Ishikawa (cell line): ENCODE measurements at regions not wholly inside any gene's neighbourhood (a gene's known extent, or its start where the extent isn't known, plus 50 kb on each side); places are given as distances from the start of the nearest gene placed in this dataset.

ENCODE experiments used
- CEBPB ChIP-seq: IDR thresholded peaks from 2 replicates; pipeline ENCODE4 v1.6.1; 2012
- CREB1 ChIP-seq: IDR thresholded peaks from 2 replicates; pipeline ENCODE4 v1.6.1; 2012; ENCODE audit warnings: low read depth
- EGR1 ChIP-seq: IDR thresholded peaks from 2 replicates; pipeline ENCODE4 v1.6.1; 2012
- EP300 ChIP-seq: IDR thresholded peaks from 2 replicates; pipeline ENCODE4 v1.6.1; 2012; ENCODE audit warnings: borderline replicate concordance
- FOXM1 ChIP-seq: IDR thresholded peaks from 2 replicates; pipeline ENCODE4 v1.6.1; 2012; ENCODE audit warnings: low read depth, borderline replicate concordance
- NFIC ChIP-seq: IDR thresholded peaks from 2 replicates; pipeline ENCODE4 v1.6.1; 2012
- RAD21 ChIP-seq: IDR thresholded peaks from 2 replicates; pipeline ENCODE4 v1.6.1; 2012; ENCODE audit warnings: low read depth
- TAF1 ChIP-seq: IDR thresholded peaks from 2 replicates; pipeline ENCODE4 v1.6.1; 2012; ENCODE audit warnings: low read depth, mild to moderate bottlenecking
- TCF12 ChIP-seq: IDR thresholded peaks from 2 replicates; pipeline ENCODE4 v1.6.1; 2012; ENCODE audit warnings: low read depth
- TEAD4 ChIP-seq: IDR thresholded peaks from 2 replicates; pipeline ENCODE4 v1.6.1; 2012
- YY1 ChIP-seq: IDR thresholded peaks from 2 replicates; pipeline ENCODE4 v1.6.1; 2012; ENCODE audit warnings: low read depth
- ZBTB7A ChIP-seq: IDR thresholded peaks from 2 replicates; pipeline ENCODE4 v1.6.1; 2012; ENCODE audit warnings: low read depth
- TF ChIP-seq, protein P1 (sequence below): IDR thresholded peaks from 2 replicates; pipeline ENCODE4 v1.6.1; 2012; ENCODE audit warnings: low read depth, mild to moderate bottlenecking
- TF ChIP-seq, protein P2 (sequence below): IDR thresholded peaks from 2 replicates; pipeline ENCODE4 v1.6.1; 2012
- TF ChIP-seq, protein P3 (sequence below): IDR thresholded peaks from 2 replicates; pipeline ENCODE4 v1.6.1; 2012

DNA sequence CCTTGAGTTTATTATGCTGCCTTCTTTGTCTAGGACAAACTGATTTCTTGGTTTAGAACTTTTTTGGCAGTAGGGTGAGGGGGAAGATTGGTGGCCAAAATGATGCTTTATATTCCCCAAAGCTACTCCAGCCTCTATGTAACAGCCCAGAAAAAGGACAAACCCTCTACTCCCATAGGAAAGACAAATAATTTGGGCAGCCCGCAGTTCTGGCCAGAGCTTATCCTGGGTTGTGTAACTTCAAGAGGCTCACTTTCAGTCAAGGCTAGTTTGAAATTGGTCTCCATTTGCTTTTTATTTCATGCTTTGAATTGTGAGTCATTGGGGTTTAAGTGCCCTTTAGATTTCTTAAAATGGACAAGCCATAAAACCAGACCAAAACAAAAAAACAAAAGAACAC lies 142.3 kb downstream of the OLFM4 start:
- TF ChIP-seq, protein P1, sequence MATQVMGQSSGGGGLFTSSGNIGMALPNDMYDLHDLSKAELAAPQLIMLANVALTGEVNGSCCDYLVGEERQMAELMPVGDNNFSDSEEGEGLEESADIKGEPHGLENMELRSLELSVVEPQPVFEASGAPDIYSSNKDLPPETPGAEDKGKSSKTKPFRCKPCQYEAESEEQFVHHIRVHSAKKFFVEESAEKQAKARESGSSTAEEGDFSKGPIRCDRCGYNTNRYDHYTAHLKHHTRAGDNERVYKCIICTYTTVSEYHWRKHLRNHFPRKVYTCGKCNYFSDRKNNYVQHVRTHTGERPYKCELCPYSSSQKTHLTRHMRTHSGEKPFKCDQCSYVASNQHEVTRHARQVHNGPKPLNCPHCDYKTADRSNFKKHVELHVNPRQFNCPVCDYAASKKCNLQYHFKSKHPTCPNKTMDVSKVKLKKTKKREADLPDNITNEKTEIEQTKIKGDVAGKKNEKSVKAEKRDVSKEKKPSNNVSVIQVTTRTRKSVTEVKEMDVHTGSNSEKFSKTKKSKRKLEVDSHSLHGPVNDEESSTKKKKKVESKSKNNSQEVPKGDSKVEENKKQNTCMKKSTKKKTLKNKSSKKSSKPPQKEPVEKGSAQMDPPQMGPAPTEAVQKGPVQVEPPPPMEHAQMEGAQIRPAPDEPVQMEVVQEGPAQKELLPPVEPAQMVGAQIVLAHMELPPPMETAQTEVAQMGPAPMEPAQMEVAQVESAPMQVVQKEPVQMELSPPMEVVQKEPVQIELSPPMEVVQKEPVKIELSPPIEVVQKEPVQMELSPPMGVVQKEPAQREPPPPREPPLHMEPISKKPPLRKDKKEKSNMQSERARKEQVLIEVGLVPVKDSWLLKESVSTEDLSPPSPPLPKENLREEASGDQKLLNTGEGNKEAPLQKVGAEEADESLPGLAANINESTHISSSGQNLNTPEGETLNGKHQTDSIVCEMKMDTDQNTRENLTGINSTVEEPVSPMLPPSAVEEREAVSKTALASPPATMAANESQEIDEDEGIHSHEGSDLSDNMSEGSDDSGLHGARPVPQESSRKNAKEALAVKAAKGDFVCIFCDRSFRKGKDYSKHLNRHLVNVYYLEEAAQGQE: no peak
- TF ChIP-seq FOXM1 (no peak), CREB1 (no peak), TEAD4 (no peak), RAD21 (no peak), TCF12 (no peak), YY1 (no peak), TAF1 (no peak), CEBPB (no peak), NFIC (no peak), EP300 (no peak), EGR1 (no peak), ZBTB7A (no peak)
- TF ChIP-seq, protein P2, sequence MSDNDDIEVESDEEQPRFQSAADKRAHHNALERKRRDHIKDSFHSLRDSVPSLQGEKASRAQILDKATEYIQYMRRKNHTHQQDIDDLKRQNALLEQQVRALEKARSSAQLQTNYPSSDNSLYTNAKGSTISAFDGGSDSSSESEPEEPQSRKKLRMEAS: no peak
- TF ChIP-seq, protein P3, sequence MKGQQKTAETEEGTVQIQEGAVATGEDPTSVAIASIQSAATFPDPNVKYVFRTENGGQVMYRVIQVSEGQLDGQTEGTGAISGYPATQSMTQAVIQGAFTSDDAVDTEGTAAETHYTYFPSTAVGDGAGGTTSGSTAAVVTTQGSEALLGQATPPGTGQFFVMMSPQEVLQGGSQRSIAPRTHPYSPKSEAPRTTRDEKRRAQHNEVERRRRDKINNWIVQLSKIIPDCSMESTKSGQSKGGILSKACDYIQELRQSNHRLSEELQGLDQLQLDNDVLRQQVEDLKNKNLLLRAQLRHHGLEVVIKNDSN: no peak

DNA sequence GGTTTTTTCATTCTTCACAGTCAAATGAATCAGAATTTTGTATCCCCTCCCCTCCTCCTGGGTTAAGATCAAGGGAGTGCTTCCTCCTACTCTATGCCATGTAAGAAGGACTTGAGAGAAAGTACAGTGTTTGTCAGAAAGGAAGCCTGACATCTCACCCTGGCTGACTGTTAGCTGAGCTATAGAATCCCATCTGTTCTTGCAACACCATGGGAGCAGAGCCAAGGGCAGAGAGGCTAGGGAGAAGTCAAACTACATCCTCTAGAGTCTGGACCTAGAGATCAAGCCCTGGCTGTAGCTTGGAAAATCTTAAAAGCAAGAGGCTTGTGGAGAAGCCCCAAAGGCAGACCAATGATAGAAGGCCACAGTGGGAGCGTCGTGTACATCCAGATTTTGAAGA lies 145.9 kb downstream of the OLFM4 start:
- TF ChIP-seq TEAD4: no peak
- no peak for TF ChIP-seq EGR1

DNA sequence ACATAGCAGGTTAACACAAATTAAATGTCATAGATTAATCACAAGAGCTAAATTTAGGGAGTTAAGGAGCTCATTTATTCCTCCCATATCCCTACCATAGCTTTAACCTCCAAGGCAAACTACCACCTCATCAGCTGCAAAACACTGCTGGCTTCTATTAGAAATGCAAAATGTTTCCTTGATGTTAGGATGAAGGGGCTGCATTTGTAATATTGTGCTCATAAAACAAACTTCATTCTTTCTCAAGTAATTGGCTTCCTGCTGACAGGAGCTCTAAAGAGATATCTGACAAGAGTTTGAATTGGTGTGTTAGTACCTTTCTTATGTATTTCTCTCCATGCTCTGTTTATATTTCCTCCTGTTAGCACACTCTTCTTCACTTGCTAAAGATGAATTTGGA lies 152.1 kb downstream of the OLFM4 start:
- TF ChIP-seq EGR1 (no peak), RAD21 (no peak), EP300 (no peak), TEAD4 (no peak), NFIC (no peak)
- TF ChIP-seq, protein P3: no peak

DNA sequence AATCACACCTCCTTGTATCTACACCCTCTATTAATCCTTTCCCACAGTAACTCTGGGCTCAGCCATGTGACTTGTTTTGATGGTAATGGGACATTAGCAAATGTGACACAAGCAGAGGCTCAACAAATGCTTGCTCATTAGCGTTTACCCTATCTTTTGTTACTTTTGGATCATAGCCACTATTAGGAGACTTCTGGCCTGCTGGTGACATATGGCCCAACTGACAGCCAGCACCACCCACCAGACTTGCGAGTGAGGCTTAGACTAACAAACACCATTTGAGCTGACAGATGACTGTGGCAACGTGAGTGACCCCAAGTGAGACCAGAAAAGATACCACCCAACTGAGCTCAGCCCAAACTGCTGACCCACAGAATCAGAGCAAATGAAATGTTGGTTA lies 154.1 kb downstream of the OLFM4 start:
- no peak for TF ChIP-seq FOXM1

DNA sequence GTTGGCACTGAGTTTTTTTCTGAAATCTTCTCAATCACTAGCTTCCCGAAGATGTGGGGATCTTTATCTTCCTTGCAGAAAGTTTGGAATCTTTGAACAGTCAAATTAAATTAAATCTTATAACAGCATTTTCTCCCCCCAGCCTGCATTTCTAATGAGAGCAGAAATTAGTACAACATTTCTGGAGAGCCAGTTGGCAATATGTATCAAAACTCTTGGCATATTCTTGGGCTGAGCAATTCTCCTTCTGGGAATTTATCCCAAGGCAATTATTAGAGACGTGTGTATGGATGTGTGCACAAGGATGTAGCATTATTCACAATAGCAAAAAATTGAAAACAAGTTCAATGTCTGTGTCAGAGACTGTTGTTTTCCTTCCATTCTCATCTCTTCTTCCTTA lies 159.5 kb downstream of the OLFM4 start:
- TF ChIP-seq CEBPB: no peak
- no peak for TF ChIP-seq FOXM1
- TF ChIP-seq RAD21: no peak
- TF ChIP-seq CREB1: no peak
- TF ChIP-seq, protein P3: no peak
- TF ChIP-seq NFIC: no peak
- TF ChIP-seq, protein P1: no peak
- TF ChIP-seq YY1: no peak
- no peak for TF ChIP-seq EP300
- no peak for TF ChIP-seq TCF12
- TF ChIP-seq TAF1: no peak

DNA sequence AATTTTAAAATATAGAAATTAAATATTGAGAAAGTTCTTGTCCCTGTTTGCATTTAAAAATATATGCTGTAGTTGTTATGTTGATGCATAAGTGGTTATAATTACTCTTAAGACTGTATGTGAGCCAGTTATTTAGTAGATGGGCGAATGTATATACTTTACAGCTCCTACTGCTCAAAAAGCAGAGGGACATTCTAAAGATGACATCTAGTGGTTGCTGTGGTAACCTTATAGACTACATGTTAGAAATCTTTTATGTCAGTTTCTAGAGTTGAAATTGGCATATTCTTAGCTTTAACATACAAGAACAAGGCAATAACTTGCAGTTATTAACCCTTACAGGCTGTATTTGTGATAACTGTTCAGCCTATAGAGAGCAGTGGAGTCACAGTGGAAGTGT lies 160.5 kb downstream of the OLFM4 start:
- TF ChIP-seq TAF1 (no peak), NFIC (no peak), CREB1 (no peak), EP300 (no peak), TEAD4 (no peak), RAD21 (no peak), TCF12 (no peak), FOXM1 (no peak), ZBTB7A (no peak), EGR1 (no peak), YY1 (no peak), CEBPB (no peak)
- TF ChIP-seq, protein P1: no peak
- TF ChIP-seq, protein P2: no peak
- TF ChIP-seq, protein P3: no peak
